ENCODE measurements at regions not wholly inside any gene's neighbourhood (a gene's known extent, or its start where the extent isn't known, plus 50 kb on each side); places are given as distances from the start of the nearest gene placed in this dataset.

- Histone ChIP-seq H3K27me3 (replicated peaks in 1 of 2; ENCODE audit: control insufficient read depth in 2 of 2, insufficient read depth in 2 of 2, low read length in 1 of 2) (no peaks in the 10 kb centered on the region), H3K79me2 (ENCODE audit: control insufficient read depth, insufficient read depth, low read length) (no peaks in the 10 kb centered on the region), H4K20me1 (ENCODE audit: control insufficient read depth, insufficient read depth) (no peaks in the 10 kb centered on the region), H3K4me2 (ENCODE audit: control insufficient read depth, insufficient read depth) (no peak overlapping the region), H3K27ac (ENCODE audit: control insufficient read depth, insufficient read depth) (no peak overlapping the region), H3K4me3 (no peak overlapping the region), H3K9ac (ENCODE audit: control insufficient read depth, insufficient read depth, low read length) (no peak overlapping the region), H3K4me1 (ENCODE audit: control insufficient read depth, insufficient read depth, low read length) (no peaks in the 10 kb centered on the region), H3K36me3 (ENCODE audit: control insufficient read depth in 2 of 2, insufficient read depth in 2 of 2, low read length in 1 of 2) (no peaks in the 10 kb centered on the region), H3K9me3 (replicated peaks; ENCODE audit: control insufficient read depth, insufficient read depth, low read length) (no peaks in the 10 kb centered on the region), H2AFZ (ENCODE audit: control insufficient read depth, low read depth, low read length) (no peak overlapping the region)
- RAD21 ChIA-PET (ENCODE audit: unreplicated experiment), result no interaction called here
- BruUV-seq (replicated peaks), result no TSS peak
- SMC1A ChIA-PET (ENCODE audit: uncharacterized antibody, unreplicated experiment), result interaction anchor here (1.3 to 1.4 kb wide), 2 partner anchors 11 to 27 kb away, joined by 4 to 6 read pairs; no protein-coding TSS in a partner anchor
- in situ Hi-C loops (cut with MboI) (no loop called here), intact Hi-C loops (cut with micrococcal nuclease; ENCODE audit: unreplicated experiment) (no loop called here)
- no peak for ATAC-seq
- CTCF ChIA-PET, result no interaction called here
- no peak for FAIRE-seq
- POLR2A ChIA-PET, result no interaction called here
- TF ChIP-seq NKRF (conservative IDR thresholded peaks at IDR 0.05) (no peak), ZNF274 (IDR thresholded peaks at IDR 0.05; ENCODE audit: insufficient read depth, insufficient read length) (no peak), SMAD1 (IDR thresholded peaks at IDR 0.05; ENCODE audit: low read depth, partially characterized antibody) (no peak), ATF7 (IDR thresholded peaks at IDR 0.05; ENCODE audit: low read depth) (no peak), EED (IDR thresholded peaks at IDR 0.05; ENCODE audit: low read depth) (no peak)
- DNase-seq (ENCODE audit: low read depth, low spot score), result no peak
- 40% methylated on average over 1 of the region's 1 CpG for WGBS (ENCODE audit: insufficient coverage, insufficient replicate concordance, low lambda C conversion rate, missing lambda C conversion rate)
These were observed 418.5 kb downstream of the PTPRC start for GRCh38 chr1:199057322-199057721.

DNA sequence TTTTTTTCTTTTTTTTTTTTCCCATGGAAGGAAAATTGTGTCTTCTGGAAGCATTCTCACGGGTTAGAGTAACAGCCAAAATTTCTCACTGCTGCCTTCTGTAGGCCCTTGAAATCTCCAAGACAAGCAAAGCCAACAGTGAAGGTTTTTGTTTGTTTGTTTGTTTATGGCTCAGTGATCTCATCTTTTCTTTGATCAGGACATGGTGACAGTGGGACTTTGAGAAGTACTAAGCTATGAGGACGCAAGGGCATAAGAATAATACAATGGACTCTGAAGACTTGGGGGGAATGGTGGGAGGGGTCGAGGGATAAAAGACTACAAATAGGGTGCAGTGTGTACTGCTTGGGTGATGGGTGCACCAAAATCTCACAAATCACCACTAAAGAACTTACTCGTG is 419.4 kb downstream of the PTPRC start:
- no peaks in the 10 kb centered on the region for H4K20me1 ChIP-seq (ENCODE audit: control insufficient read depth, insufficient read depth)
- no peaks in the 10 kb centered on the region for H3K4me1 ChIP-seq (ENCODE audit: control insufficient read depth, insufficient read depth, low read length)
- ATAC-seq (no peak), DNase-seq (ENCODE audit: low read depth, low spot score) (no peak), FAIRE-seq (no peak)
- H3K27ac ChIP-seq (ENCODE audit: control insufficient read depth, insufficient read depth), result no peak overlapping the region
- intact Hi-C loops (cut with micrococcal nuclease; ENCODE audit: unreplicated experiment), result no loop called here
- no peaks in the 10 kb centered on the region for H3K27me3 ChIP-seq (replicated peaks in 1 of 2; ENCODE audit: control insufficient read depth in 2 of 2, insufficient read depth in 2 of 2, low read length in 1 of 2)
- no peak overlapping the region for H3K4me3 ChIP-seq
- ChIA-PET SMC1A (ENCODE audit: uncharacterized antibody, unreplicated experiment) (interaction anchor here (0.9 to 1.9 kb wide), 5 partner anchors 11 to 209 kb away, joined by 3 to 8 read pairs (median 4); no protein-coding TSS in a partner anchor), RAD21 (ENCODE audit: unreplicated experiment) (interaction anchor here (1.0 to 2.0 kb wide), 2 partner anchors 26 to 121 kb away, joined by 3 to 5 read pairs; no protein-coding TSS in a partner anchor), CTCF (interaction anchor here (0.7 kb wide), 1 partner anchor 11 kb away, joined by 3 read pairs; no protein-coding TSS in a partner anchor), POLR2A (no interaction called here)
- no TSS peak for BruUV-seq (replicated peaks)
- H3K4me2 ChIP-seq (ENCODE audit: control insufficient read depth, insufficient read depth), result no peak overlapping the region
- H3K79me2 ChIP-seq (ENCODE audit: control insufficient read depth, insufficient read depth, low read length), result no peaks in the 10 kb centered on the region
- in situ Hi-C loops (cut with MboI), result no loop called here
- H2AFZ ChIP-seq (ENCODE audit: control insufficient read depth, low read depth, low read length), result no peak overlapping the region
- H3K36me3 ChIP-seq (ENCODE audit: control insufficient read depth in 2 of 2, insufficient read depth in 2 of 2, low read length in 1 of 2), result no peaks in the 10 kb centered on the region
- H3K9me3 ChIP-seq (replicated peaks; ENCODE audit: control insufficient read depth, insufficient read depth, low read length), result no peaks in the 10 kb centered on the region
- H3K9ac ChIP-seq (ENCODE audit: control insufficient read depth, insufficient read depth, low read length), result no peak overlapping the region
- WGBS (ENCODE audit: insufficient coverage, insufficient replicate concordance, low lambda C conversion rate, missing lambda C conversion rate), result 63% methylated on average over 4 of the region's 4 CpGs
- TF ChIP-seq EP300 (IDR thresholded peaks at IDR 0.05; ENCODE audit: borderline replicate concordance in 1 of 2, control insufficient read depth in 1 of 2, low read depth in 2 of 2, low read length in 2 of 2) (no peak), CBFB (IDR thresholded peaks at IDR 0.05; ENCODE audit: low read depth) (no peak), GATAD2B (conservative IDR thresholded peaks at IDR 0.05; ENCODE audit: low read depth) (no peak), ATF7 (IDR thresholded peaks at IDR 0.05; ENCODE audit: low read depth) (no peak), STAT3 (IDR thresholded peaks at IDR 0.05; ENCODE audit: low read depth, low read length) (no peak), CBX3 (IDR thresholded peaks at IDR 0.05; ENCODE audit: borderline replicate concordance, low read depth) (no peak), NR2F1 (conservative IDR thresholded peaks at IDR 0.05) (no peak), FOS (IDR thresholded peaks at IDR 0.05; ENCODE audit: borderline replicate concordance, extremely low read depth, insufficient read length) (no peak), MLLT1 (IDR thresholded peaks at IDR 0.05) (no peak), FOXK2 (IDR thresholded peaks at IDR 0.05) (no peak), DPF2 (IDR thresholded peaks at IDR 0.05) (no peak)
